HG03575 (cell line): ENCODE measurements at regions not wholly inside any gene's neighbourhood (a gene's known extent, or its start where the extent isn't known, plus 50 kb on each side); places are given as distances from the start of the nearest gene placed in this dataset.

Experiments
- ATAC-seq: cut with Tn5 transposase; IDR thresholded peaks from one replicate; pipeline ENCODE4 v1.9.1; 2021; ENCODE audit not compliant: unreplicated experiment, insufficient number of reproducible peaks, low FRiP score; ENCODE audit errors: extremely low read depth

GRCh38 chr1:195788721-195789120, 819.5 kb downstream of the KCNT2 start:
- no peak for ATAC-seq

- ATAC-seq, result no peak
These were observed 822.4 kb downstream of the KCNT2 start for GRCh38 chr1:195785830-195786229.

- no peak for ATAC-seq
These were observed 834.3 kb downstream of the KCNT2 start for GRCh38 chr1:195773931-195774330.

- no peak for ATAC-seq
These were observed 838.8 kb downstream of the KCNT2 start for GRCh38 chr1:195769461-195769860.

- ATAC-seq, result no peak
These were observed 839.3 kb downstream of the KCNT2 start for GRCh38 chr1:195768936-195769335.

GRCh38 chr1:195768377-195768776, 839.9 kb downstream of the KCNT2 start:
- no peak for ATAC-seq

- ATAC-seq, result no peak
These were observed 841.5 kb downstream of the KCNT2 start for GRCh38 chr1:195766709-195767108.

- no peak for ATAC-seq
These were observed 843.1 kb downstream of the KCNT2 start for GRCh38 chr1:195765099-195765498.

- ATAC-seq, result no peak
These were observed 844.3 kb downstream of the KCNT2 start for GRCh38 chr1:195763907-195764374.

GRCh38 chr1:195763146-195763906, 844.9 kb downstream of the KCNT2 start:
- ATAC-seq, result no peak

- no peak for ATAC-seq
These were observed 847.1 kb downstream of the KCNT2 start for GRCh38 chr1:195761104-195761503.

GRCh38 chr1:195756109-195756508, 852.1 kb downstream of the KCNT2 start:
- no peak for ATAC-seq

- ATAC-seq, result no peak
These were observed 853.4 kb downstream of the KCNT2 start for GRCh38 chr1:195754874-195755273.

GRCh38 chr1:195754303-195754702, 853.9 kb downstream of the KCNT2 start:
- ATAC-seq, result no peak

GRCh38 chr1:195748969-195749368, 859.3 kb downstream of the KCNT2 start:
- ATAC-seq, result no peak

GRCh38 chr1:195745189-195746010, 862.8 kb downstream of the KCNT2 start:
- no peak for ATAC-seq

GRCh38 chr1:195744256-195744655, 864.0 kb downstream of the KCNT2 start:
- ATAC-seq, result no peak

GRCh38 chr1:195740862-195741261, 867.4 kb downstream of the KCNT2 start:
- ATAC-seq, result no peak

GRCh38 chr1:195738966-195739650, 869.1 kb downstream of the KCNT2 start:
- no peak for ATAC-seq

GRCh38 chr1:195735140-195735539, 873.1 kb downstream of the KCNT2 start:
- no peak for ATAC-seq
